ENCODE measurements at regions not wholly inside any gene's neighbourhood (a gene's known extent, or its start where the extent isn't known, plus 50 kb on each side); places are given as distances from the start of the nearest gene placed in this dataset.

DNA sequence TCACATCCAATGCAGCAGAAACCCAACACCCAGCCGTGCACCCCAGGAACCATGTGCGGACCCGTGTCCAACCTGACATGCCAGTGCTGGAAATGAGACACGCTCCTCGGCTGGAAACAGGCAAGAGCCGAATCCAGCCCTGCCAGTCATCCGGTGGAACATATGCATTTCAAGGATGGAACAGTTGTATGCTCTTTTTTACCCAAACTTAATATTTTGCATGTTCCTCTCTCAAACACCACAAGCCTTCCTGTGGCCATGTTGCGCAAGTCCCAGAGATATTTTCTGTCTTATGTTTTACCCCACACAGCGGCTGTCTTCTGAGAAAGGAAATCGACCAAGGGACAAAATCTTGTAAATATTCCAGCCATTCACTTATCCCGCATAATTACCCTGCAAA is 196.9 kb downstream of the BCL11B start:
- TF ChIP-seq TAF1 (IDR thresholded peaks at IDR 0.05; ENCODE audit: low read depth) (no peak), POLR2AphosphoS5 (IDR thresholded peaks at IDR 0.05) (no peak)
- TF ChIP-seq, protein P1, sequence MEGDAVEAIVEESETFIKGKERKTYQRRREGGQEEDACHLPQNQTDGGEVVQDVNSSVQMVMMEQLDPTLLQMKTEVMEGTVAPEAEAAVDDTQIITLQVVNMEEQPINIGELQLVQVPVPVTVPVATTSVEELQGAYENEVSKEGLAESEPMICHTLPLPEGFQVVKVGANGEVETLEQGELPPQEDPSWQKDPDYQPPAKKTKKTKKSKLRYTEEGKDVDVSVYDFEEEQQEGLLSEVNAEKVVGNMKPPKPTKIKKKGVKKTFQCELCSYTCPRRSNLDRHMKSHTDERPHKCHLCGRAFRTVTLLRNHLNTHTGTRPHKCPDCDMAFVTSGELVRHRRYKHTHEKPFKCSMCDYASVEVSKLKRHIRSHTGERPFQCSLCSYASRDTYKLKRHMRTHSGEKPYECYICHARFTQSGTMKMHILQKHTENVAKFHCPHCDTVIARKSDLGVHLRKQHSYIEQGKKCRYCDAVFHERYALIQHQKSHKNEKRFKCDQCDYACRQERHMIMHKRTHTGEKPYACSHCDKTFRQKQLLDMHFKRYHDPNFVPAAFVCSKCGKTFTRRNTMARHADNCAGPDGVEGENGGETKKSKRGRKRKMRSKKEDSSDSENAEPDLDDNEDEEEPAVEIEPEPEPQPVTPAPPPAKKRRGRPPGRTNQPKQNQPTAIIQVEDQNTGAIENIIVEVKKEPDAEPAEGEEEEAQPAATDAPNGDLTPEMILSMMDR (IDR thresholded peaks at IDR 0.05; ENCODE audit: poor library complexity, severe bottlenecking) = no peak
- H3K27ac ChIP-seq (ENCODE audit: low read length) = no peak overlapping the region
- no peak overlapping the region for H3K4me2 ChIP-seq (ENCODE audit: low read length)
- H3K9me2 ChIP-seq (ENCODE audit: insufficient read depth, low read length) = no peaks in the 10 kb centered on the region
- H3K79me2 ChIP-seq (replicated peaks; ENCODE audit: insufficient read depth, low read length) = no peaks in the 10 kb centered on the region
- H4K20me1 ChIP-seq (ENCODE audit: insufficient read depth) = no peaks in the 10 kb centered on the region
- H3K9me3 ChIP-seq (ENCODE audit: low read length) = no peaks in the 10 kb centered on the region
- no peak overlapping the region for H3K4me3 ChIP-seq (ENCODE audit: low read length)
- no peak overlapping the region for H3K9ac ChIP-seq (ENCODE audit: low read length)
- no peaks in the 10 kb centered on the region for H3F3A ChIP-seq (ENCODE audit: insufficient read depth, low read length, poor library complexity, severe bottlenecking)
- H2AFZ ChIP-seq (ENCODE audit: low read depth, low read length) = no peak overlapping the region
- H3K27me3 ChIP-seq (ENCODE audit: insufficient read depth, low read depth, low read length) = no peaks in the 10 kb centered on the region
- H3K36me3 ChIP-seq (ENCODE audit: insufficient read depth, low read length) = no peaks in the 10 kb centered on the region

DNA sequence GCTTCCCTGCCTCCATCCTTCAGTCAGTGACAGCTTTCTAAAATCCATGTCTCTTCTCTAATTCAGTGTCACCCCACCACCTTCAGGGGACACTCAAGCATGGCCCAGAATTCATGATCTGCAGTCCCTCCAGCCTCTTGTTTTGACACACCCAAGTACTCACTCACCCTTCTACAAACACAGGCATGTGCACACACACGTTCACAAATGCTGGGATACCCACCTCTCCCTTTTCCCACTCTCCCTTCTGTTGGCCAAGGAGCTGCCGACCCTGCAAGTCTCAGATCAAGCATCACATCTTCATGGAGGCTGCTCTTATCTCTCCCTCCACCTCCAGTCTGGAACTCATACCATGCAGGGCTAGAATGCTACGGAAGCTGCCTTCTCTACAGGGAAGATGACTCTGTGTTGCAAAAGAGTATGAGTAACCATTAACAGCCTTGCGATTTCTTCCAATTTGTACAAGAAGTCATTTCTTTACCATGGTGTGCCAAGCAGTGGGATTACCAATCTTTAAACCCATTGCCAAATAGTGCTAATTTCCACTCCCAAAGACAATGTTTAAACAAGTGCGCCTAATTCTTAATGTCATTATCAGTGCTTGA is 196.1 kb downstream of the BCL11B start:
- H3K4me3 ChIP-seq (ENCODE audit: low read length) = no peak overlapping the region
- H3K9me3 ChIP-seq (ENCODE audit: low read length) = no peaks in the 10 kb centered on the region
- TF ChIP-seq EP300 (conservative IDR thresholded peaks at IDR 0.05; ENCODE audit: poor library complexity, severe bottlenecking) (no peak), MXI1 (conservative IDR thresholded peaks at IDR 0.05; ENCODE audit: poor library complexity, severe bottlenecking) (no peak), EZH2 (IDR thresholded peaks at IDR 0.05; ENCODE audit: borderline replicate concordance, insufficient read depth, low read length, poor library complexity, severe bottlenecking) (no peak), POLR2AphosphoS5 (IDR thresholded peaks at IDR 0.05) (no peak), SMC3 (conservative IDR thresholded peaks at IDR 0.05; ENCODE audit: poor library complexity) (no peak), TAF1 (IDR thresholded peaks at IDR 0.05; ENCODE audit: low read depth) (no peak), RAD21 (conservative IDR thresholded peaks at IDR 0.05) (no peak)
- TF ChIP-seq, protein P1 (IDR thresholded peaks at IDR 0.05; ENCODE audit: poor library complexity, severe bottlenecking) = no peak
- TF ChIP-seq, protein P2, sequence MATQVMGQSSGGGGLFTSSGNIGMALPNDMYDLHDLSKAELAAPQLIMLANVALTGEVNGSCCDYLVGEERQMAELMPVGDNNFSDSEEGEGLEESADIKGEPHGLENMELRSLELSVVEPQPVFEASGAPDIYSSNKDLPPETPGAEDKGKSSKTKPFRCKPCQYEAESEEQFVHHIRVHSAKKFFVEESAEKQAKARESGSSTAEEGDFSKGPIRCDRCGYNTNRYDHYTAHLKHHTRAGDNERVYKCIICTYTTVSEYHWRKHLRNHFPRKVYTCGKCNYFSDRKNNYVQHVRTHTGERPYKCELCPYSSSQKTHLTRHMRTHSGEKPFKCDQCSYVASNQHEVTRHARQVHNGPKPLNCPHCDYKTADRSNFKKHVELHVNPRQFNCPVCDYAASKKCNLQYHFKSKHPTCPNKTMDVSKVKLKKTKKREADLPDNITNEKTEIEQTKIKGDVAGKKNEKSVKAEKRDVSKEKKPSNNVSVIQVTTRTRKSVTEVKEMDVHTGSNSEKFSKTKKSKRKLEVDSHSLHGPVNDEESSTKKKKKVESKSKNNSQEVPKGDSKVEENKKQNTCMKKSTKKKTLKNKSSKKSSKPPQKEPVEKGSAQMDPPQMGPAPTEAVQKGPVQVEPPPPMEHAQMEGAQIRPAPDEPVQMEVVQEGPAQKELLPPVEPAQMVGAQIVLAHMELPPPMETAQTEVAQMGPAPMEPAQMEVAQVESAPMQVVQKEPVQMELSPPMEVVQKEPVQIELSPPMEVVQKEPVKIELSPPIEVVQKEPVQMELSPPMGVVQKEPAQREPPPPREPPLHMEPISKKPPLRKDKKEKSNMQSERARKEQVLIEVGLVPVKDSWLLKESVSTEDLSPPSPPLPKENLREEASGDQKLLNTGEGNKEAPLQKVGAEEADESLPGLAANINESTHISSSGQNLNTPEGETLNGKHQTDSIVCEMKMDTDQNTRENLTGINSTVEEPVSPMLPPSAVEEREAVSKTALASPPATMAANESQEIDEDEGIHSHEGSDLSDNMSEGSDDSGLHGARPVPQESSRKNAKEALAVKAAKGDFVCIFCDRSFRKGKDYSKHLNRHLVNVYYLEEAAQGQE (IDR thresholded peaks at IDR 0.05; ENCODE audit: borderline replicate concordance) = no peak
- no peaks in the 10 kb centered on the region for H3K27me3 ChIP-seq (ENCODE audit: insufficient read depth, low read depth, low read length)
- H3K36me3 ChIP-seq (ENCODE audit: insufficient read depth, low read length) = no peaks in the 10 kb centered on the region
- no peak overlapping the region for H3K9ac ChIP-seq (ENCODE audit: low read length)
- H3K4me2 ChIP-seq (ENCODE audit: low read length) = no peak overlapping the region
- no peak overlapping the region for H2AFZ ChIP-seq (ENCODE audit: low read depth, low read length)
- H3K79me2 ChIP-seq (replicated peaks; ENCODE audit: insufficient read depth, low read length) = no peaks in the 10 kb centered on the region
- no peaks in the 10 kb centered on the region for H3F3A ChIP-seq (ENCODE audit: insufficient read depth, low read length, poor library complexity, severe bottlenecking)
- H4K20me1 ChIP-seq (ENCODE audit: insufficient read depth) = no peaks in the 10 kb centered on the region
- H3K9me2 ChIP-seq (ENCODE audit: insufficient read depth, low read length) = no peaks in the 10 kb centered on the region
- no peak overlapping the region for H3K27ac ChIP-seq (ENCODE audit: low read length)

Data from neural cell (in vitro differentiated cells).